OCI-LY7 (cell line): ENCODE measurements at regions not wholly inside any gene's neighbourhood (a gene's known extent, or its start where the extent isn't known, plus 50 kb on each side); places are given as distances from the start of the nearest gene placed in this dataset.

Source experiments
- BruUV-seq: library from RNA; stranded (reverse); fragments of 400-500 nt; replicated peaks from 2 replicates; lab custom pipeline; 2021; lab: Mats Ljungman, UMichigan
- CTCF ChIA-PET: fragments of 300-600 bp; sonication (Branson Sonifier 250); formaldehyde crosslinking; loops from one replicate; lab custom pipeline; 2022; ENCODE audit warnings: antibody characterized with exemption; ENCODE audit not compliant: unreplicated experiment; lab: Charles Lee
- POLR2A ChIA-PET: fragments of 300-600 bp; sonication (Branson Sonifier 250); formaldehyde crosslinking; loops from one replicate; lab custom pipeline; 2022; ENCODE audit warnings: antibody characterized with exemption; lab: Charles Lee
- DNase-seq: peaks from one replicate; pipeline ENCODE4 v3.0.0-alpha.2; 2015; ENCODE audit warnings: low spot score
- H2AFZ ChIP-seq: fragments of 200-600 bp; sonication (generic), shearing (Covaris generic); 2 replicates; pipeline ENCODE4 v1.6.1; 2014; ENCODE audit warnings: mild to moderate bottlenecking, antibody characterized with exemption, low read length, moderate library complexity
- H3K27ac ChIP-seq: fragments of 200-600 bp; sonication (generic); 2 replicates; pipeline ENCODE4 v1.5.1; 2014; ENCODE audit warnings: mixed run types, low read depth, mild to moderate bottlenecking, moderate library complexity, low read length, inconsistent platforms; ENCODE audit not compliant: poor library complexity, severe bottlenecking
- H3K36me3 ChIP-seq: fragments of 200-600 bp; sonication (generic); 2 replicates; pipeline ENCODE4 v1.6.1; 2014; ENCODE audit warnings: mild to moderate bottlenecking, antibody characterized with exemption, low read length, moderate library complexity, mixed read lengths; ENCODE audit not compliant: insufficient read depth
- H3K4me1 ChIP-seq: fragments of 200-600 bp; sonication (generic); 2 replicates; pipeline ENCODE4 v1.5.1; 2014; ENCODE audit warnings: mild to moderate bottlenecking, low read length; ENCODE audit not compliant: insufficient read depth, poor library complexity, severe bottlenecking
- H3K4me2 ChIP-seq: fragments of 200-600 bp; sonication (generic); 2 replicates; pipeline ENCODE4 v1.6.1; 2014; ENCODE audit warnings: mild to moderate bottlenecking, low read length
- H3K4me3 ChIP-seq: fragments of 200-600 bp; sonication (generic); 2 replicates; pipeline ENCODE4 v1.5.1; 2014; ENCODE audit warnings: mild to moderate bottlenecking, low read depth, low read length; ENCODE audit not compliant: poor library complexity, severe bottlenecking
- H3K79me2 ChIP-seq: fragments of 200-600 bp; sonication (generic); 2 replicates; pipeline ENCODE4 v1.6.1; 2016; ENCODE audit warnings: low read depth, mild to moderate bottlenecking, low read length, moderate library complexity, mixed read lengths; ENCODE audit not compliant: insufficient read depth
- H3K9me2 ChIP-seq: fragments of 200-600 bp; sonication (generic); 2 replicates; pipeline ENCODE4 v1.6.1; 2016; ENCODE audit warnings: mild to moderate bottlenecking, low read length, mixed read lengths; ENCODE audit not compliant: insufficient read depth
- H3K9me3 ChIP-seq: fragments of 200-600 bp; sonication (generic); 2 replicates; pipeline ENCODE4 v1.6.1; 2014; ENCODE audit warnings: mild to moderate bottlenecking, mixed run types, low read length, mixed read lengths
- H4K20me1 ChIP-seq: fragments of 200-600 bp; sonication (generic); 2 replicates; pipeline ENCODE4 v1.6.1; 2014; ENCODE audit warnings: mild to moderate bottlenecking, antibody characterized with exemption, low read length, moderate library complexity, mixed read lengths; ENCODE audit not compliant: insufficient read depth
- EZH2phosphoT487 ChIP-seq: fragments of 200-600 bp; sonication (generic); IDR thresholded peaks from 2 replicates; pipeline ENCODE4 v1.6.1; 2018; ENCODE audit warnings: low read depth, borderline replicate concordance, mild to moderate bottlenecking, mixed run types, antibody characterized with exemption, low read length, moderate library complexity, mixed read lengths
- intact Hi-C: fragments of 100-400 bp; cut with micrococcal nuclease; formaldehyde crosslinking; loops from one replicate; pipeline ENCODE4 v1.10.0; 2022; ENCODE audit not compliant: unreplicated experiment
- TF ChIP-seq, protein P1 (sequence below): fragments of 200-600 bp; sonication (generic); conservative IDR thresholded peaks from 2 replicates; pipeline ENCODE4 v1.5.1; 2014; ENCODE audit warnings: mild to moderate bottlenecking, antibody characterized with exemption, low read length, moderate library complexity, mixed read lengths

- BruUV-seq = no TSS peak
- TF ChIP-seq, protein P1, sequence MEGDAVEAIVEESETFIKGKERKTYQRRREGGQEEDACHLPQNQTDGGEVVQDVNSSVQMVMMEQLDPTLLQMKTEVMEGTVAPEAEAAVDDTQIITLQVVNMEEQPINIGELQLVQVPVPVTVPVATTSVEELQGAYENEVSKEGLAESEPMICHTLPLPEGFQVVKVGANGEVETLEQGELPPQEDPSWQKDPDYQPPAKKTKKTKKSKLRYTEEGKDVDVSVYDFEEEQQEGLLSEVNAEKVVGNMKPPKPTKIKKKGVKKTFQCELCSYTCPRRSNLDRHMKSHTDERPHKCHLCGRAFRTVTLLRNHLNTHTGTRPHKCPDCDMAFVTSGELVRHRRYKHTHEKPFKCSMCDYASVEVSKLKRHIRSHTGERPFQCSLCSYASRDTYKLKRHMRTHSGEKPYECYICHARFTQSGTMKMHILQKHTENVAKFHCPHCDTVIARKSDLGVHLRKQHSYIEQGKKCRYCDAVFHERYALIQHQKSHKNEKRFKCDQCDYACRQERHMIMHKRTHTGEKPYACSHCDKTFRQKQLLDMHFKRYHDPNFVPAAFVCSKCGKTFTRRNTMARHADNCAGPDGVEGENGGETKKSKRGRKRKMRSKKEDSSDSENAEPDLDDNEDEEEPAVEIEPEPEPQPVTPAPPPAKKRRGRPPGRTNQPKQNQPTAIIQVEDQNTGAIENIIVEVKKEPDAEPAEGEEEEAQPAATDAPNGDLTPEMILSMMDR = no peak
- TF ChIP-seq EZH2phosphoT487 = no peak
- no peaks in the 10 kb centered on the region for H3K9me2 ChIP-seq
- intact Hi-C loops = no loop called here
- no peak overlapping the region for H3K4me2 ChIP-seq
- H4K20me1 ChIP-seq = no peaks in the 10 kb centered on the region
- no peaks in the 10 kb centered on the region for H3K36me3 ChIP-seq
- CTCF ChIA-PET = no interaction called here
- POLR2A ChIA-PET = no interaction called here
- no peaks in the 10 kb centered on the region for H3K79me2 ChIP-seq
- no peak overlapping the region for H3K27ac ChIP-seq
- DNase-seq = no peak
- H3K4me3 ChIP-seq = no peak overlapping the region
- H3K9me3 ChIP-seq = no peaks in the 10 kb centered on the region
- no peaks in the 10 kb centered on the region for H3K4me1 ChIP-seq
- H2AFZ ChIP-seq = no peak overlapping the region
These were observed 103.1 kb upstream of the PDZRN3 start for GRCh38 chr3:73727854-73728253.

DNA sequence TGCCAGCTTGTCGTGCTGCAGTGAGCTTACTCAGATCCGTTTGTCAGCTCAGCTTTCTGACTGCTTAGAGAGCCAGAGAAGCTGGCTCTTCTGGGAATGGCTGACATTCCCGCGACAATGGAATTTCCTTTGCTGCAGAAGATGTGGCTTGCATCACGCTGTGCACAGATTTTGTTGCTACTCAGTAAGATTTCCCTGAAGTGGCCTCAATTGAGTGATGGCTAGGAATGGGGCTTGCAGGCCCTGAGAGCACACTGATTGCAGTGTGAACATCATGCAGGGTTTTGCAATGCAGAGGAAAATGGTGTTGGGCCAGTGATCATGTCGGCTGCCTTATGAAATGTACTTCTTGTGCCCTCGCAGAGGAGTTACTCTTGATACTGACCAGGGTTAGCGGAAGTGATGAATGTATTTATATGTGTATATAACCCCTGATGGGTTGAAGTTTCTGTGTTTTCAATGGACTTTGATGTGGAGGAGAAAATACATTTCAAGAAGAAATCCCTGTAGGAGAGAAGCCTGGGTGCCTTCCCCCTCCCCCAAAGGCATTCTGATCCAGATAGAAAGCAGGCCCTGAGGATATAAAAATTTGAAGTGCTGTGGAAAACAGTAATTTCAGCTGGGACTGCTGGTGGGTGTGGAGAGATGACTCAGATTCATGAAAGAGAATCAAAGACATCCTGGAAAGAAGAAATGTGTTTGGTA lies 102.5 kb upstream of the PDZRN3 start:
- no peaks in the 10 kb centered on the region for H4K20me1 ChIP-seq
- H3K27ac ChIP-seq = no peak overlapping the region
- CTCF ChIA-PET = no interaction called here
- no peak overlapping the region for H3K4me3 ChIP-seq
- no peaks in the 10 kb centered on the region for H3K4me1 ChIP-seq
- H3K4me2 ChIP-seq = no peak overlapping the region
- intact Hi-C loops = no loop called here
- H3K79me2 ChIP-seq = no peaks in the 10 kb centered on the region
- H3K9me3 ChIP-seq = no peaks in the 10 kb centered on the region
- H3K36me3 ChIP-seq = no peaks in the 10 kb centered on the region
- no peaks in the 10 kb centered on the region for H3K9me2 ChIP-seq
- TF ChIP-seq, protein P1 = no peak
- no peak for TF ChIP-seq EZH2phosphoT487
- no peak for DNase-seq
- BruUV-seq = no TSS peak
- H2AFZ ChIP-seq = no peak overlapping the region
- POLR2A ChIA-PET = no interaction called here

- H3K9me3 ChIP-seq = no peaks in the 10 kb centered on the region
- no peaks in the 10 kb centered on the region for H3K4me1 ChIP-seq
- H3K79me2 ChIP-seq = no peaks in the 10 kb centered on the region
- ChIA-PET POLR2A (no interaction called here), CTCF (no interaction called here)
- no TSS peak for BruUV-seq
- H3K9me2 ChIP-seq = no peaks in the 10 kb centered on the region
- H2AFZ ChIP-seq = no peak overlapping the region; the same call in 1 of the 2 replicates
- H3K4me3 ChIP-seq = no peak overlapping the region
- intact Hi-C loops = no loop called here
- H3K4me2 ChIP-seq = no peak overlapping the region
- H3K27ac ChIP-seq = no peak overlapping the region
- no peak for TF ChIP-seq EZH2phosphoT487
- TF ChIP-seq, protein P1 = no peak
- H4K20me1 ChIP-seq = no peaks in the 10 kb centered on the region
- DNase-seq = no peak
- no peaks in the 10 kb centered on the region for H3K36me3 ChIP-seq
These were observed 98.9 kb upstream of the PDZRN3 start for GRCh38 chr3:73723596-73723995.
